ENCODE measurements at regions not wholly inside any gene's neighbourhood (a gene's known extent, or its start where the extent isn't known, plus 50 kb on each side); places are given as distances from the start of the nearest gene placed in this dataset.

DNA sequence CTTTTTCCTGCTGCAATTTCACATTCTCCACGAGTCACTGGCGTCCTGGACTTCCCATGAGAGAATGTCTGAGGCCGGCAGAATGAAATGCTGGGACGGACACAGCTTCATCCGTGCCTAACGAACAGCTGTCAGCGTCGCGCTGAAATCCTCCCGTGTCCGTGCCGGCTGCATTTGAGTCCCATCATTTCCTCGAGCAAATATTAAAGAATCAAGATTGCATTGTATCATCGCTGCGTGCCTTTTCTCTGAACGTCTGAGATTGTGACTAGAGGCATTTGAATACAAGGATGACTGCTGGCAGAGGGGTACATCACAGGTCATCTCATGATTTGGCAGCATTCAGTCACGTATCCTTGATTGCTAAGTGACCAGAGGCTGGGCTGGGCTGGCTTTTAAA lies 279.9 kb downstream of the ASMT start:
- no peak for DNase-seq (ENCODE audit: low read depth in 2 of 2)
- no peaks in the 10 kb centered on the region for H3K4me1 ChIP-seq (ENCODE audit: control insufficient read depth, extremely low read depth, insufficient read depth, low read length)
- no peaks in the 10 kb centered on the region for H3K36me3 ChIP-seq (ENCODE audit: control insufficient read depth, insufficient read depth, low read length)
- no peak overlapping the region for H2AFZ ChIP-seq (ENCODE audit: low read length)
- no peaks in the 10 kb centered on the region for H4K20me1 ChIP-seq (ENCODE audit: control insufficient read depth, extremely low read depth, insufficient read depth, low read length)
- no peak for TF ChIP-seq EZH2 (IDR thresholded peaks at IDR 0.05; ENCODE audit: low read length, missing control alignments)
- TF ChIP-seq, protein P1, sequence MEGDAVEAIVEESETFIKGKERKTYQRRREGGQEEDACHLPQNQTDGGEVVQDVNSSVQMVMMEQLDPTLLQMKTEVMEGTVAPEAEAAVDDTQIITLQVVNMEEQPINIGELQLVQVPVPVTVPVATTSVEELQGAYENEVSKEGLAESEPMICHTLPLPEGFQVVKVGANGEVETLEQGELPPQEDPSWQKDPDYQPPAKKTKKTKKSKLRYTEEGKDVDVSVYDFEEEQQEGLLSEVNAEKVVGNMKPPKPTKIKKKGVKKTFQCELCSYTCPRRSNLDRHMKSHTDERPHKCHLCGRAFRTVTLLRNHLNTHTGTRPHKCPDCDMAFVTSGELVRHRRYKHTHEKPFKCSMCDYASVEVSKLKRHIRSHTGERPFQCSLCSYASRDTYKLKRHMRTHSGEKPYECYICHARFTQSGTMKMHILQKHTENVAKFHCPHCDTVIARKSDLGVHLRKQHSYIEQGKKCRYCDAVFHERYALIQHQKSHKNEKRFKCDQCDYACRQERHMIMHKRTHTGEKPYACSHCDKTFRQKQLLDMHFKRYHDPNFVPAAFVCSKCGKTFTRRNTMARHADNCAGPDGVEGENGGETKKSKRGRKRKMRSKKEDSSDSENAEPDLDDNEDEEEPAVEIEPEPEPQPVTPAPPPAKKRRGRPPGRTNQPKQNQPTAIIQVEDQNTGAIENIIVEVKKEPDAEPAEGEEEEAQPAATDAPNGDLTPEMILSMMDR (conservative IDR thresholded peaks at IDR 0.05 in 1 of 2, IDR thresholded peaks at IDR 0.05 in 1 of 2; ENCODE audit: low read depth in 1 of 2, low read length in 2 of 2), result no peak
- H3K27me3 ChIP-seq (ENCODE audit: control insufficient read depth, insufficient read depth, low read length), result no peaks in the 10 kb centered on the region
- no peak overlapping the region for H3K4me2 ChIP-seq (ENCODE audit: extremely low read depth, insufficient read depth, low read length)
- no peak overlapping the region for H3K9ac ChIP-seq (ENCODE audit: insufficient read depth, low read length)
- no peak overlapping the region for H3K4me3 ChIP-seq (replicated peaks in 1 of 4; ENCODE audit: control extremely low read depth in 1 of 4, insufficient read depth in 1 of 4, low read depth in 3 of 4, low read length in 4 of 4)
- no peaks in the 10 kb centered on the region for H3K79me2 ChIP-seq (ENCODE audit: control insufficient read depth, insufficient read depth, low read length)
- no peak overlapping the region for H3K27ac ChIP-seq (ENCODE audit: insufficient read depth, low read length)
- H3K9me3 ChIP-seq (ENCODE audit: control insufficient read depth, insufficient read depth, low read depth, low read length), result peaks cover 2% of the 10 kb centered on the region

DNA sequence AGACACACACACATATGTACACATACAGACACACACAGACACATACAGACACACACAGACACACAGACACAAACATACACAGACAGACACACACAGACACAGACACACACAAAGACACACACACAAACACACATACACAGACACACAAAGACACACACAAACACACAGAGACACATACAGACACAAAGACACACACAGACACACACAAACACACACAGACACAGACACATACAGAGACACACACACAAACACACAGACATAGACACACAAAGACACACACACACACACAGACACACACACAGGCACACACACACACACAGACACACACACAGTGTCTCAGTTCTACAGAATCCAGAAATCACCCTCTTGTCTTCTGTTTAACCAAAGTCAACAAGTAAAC lies 280.7 kb downstream of the ASMT start:
- H3K27ac ChIP-seq (ENCODE audit: insufficient read depth, low read length), result no peak overlapping the region
- H3K79me2 ChIP-seq (ENCODE audit: control insufficient read depth, insufficient read depth, low read length), result no peaks in the 10 kb centered on the region
- TF ChIP-seq, protein P1 (conservative IDR thresholded peaks at IDR 0.05 in 1 of 2, IDR thresholded peaks at IDR 0.05 in 1 of 2; ENCODE audit: low read depth in 1 of 2, low read length in 2 of 2), result no peak
- TF ChIP-seq EZH2 (IDR thresholded peaks at IDR 0.05; ENCODE audit: low read length, missing control alignments), result no peak
- H3K4me3 ChIP-seq (replicated peaks in 1 of 4; ENCODE audit: control extremely low read depth in 1 of 4, insufficient read depth in 1 of 4, low read depth in 3 of 4, low read length in 4 of 4), result no peak overlapping the region
- no peaks in the 10 kb centered on the region for H3K27me3 ChIP-seq (ENCODE audit: control insufficient read depth, insufficient read depth, low read length)
- DNase-seq (ENCODE audit: low read depth in 2 of 2), result no peak
- no peaks in the 10 kb centered on the region for H4K20me1 ChIP-seq (ENCODE audit: control insufficient read depth, extremely low read depth, insufficient read depth, low read length)
- no peaks in the 10 kb centered on the region for H3K36me3 ChIP-seq (ENCODE audit: control insufficient read depth, insufficient read depth, low read length)
- no peak overlapping the region for H2AFZ ChIP-seq (ENCODE audit: low read length)
- no peak overlapping the region for H3K9ac ChIP-seq (ENCODE audit: insufficient read depth, low read length)
- H3K9me3 ChIP-seq (ENCODE audit: control insufficient read depth, insufficient read depth, low read depth, low read length), result peaks cover 2% of the 10 kb centered on the region
- H3K4me2 ChIP-seq (ENCODE audit: extremely low read depth, insufficient read depth, low read length), result no peak overlapping the region
- H3K4me1 ChIP-seq (ENCODE audit: control insufficient read depth, extremely low read depth, insufficient read depth, low read length), result no peaks in the 10 kb centered on the region

DNA sequence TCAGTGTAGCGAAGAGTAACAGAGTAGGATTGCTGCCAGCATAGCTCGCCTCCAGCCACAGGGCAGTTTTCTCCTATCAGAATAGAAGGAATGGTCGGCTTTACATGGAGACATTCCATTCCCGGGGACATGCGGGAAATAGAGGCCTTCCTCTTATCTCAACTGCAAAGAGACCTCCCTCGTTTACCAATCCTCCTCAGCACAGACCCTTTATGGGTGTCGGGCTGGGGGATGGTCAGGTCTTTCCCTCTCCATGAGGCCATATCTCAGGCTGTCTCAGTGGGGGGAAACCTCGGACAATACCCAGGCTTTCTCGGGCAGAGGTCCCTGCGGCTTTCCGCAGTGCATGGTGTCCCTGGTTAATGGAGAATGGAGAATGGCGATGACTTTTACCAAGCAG lies 285.0 kb downstream of the ASMT start:
- Histone ChIP-seq H3K36me3 (ENCODE audit: control insufficient read depth, insufficient read depth, low read length) (no peaks in the 10 kb centered on the region), H3K27ac (ENCODE audit: insufficient read depth, low read length) (no peak overlapping the region), H3K79me2 (ENCODE audit: control insufficient read depth, insufficient read depth, low read length) (no peaks in the 10 kb centered on the region), H3K4me2 (ENCODE audit: extremely low read depth, insufficient read depth, low read length) (no peak overlapping the region), H2AFZ (ENCODE audit: low read length) (no peak overlapping the region), H3K4me1 (ENCODE audit: control insufficient read depth, extremely low read depth, insufficient read depth, low read length) (no peaks in the 10 kb centered on the region), H3K27me3 (ENCODE audit: control insufficient read depth, insufficient read depth, low read length) (no peaks in the 10 kb centered on the region), H3K9me3 (ENCODE audit: control insufficient read depth, insufficient read depth, low read depth, low read length) (peaks cover 2% of the 10 kb centered on the region), H4K20me1 (ENCODE audit: control insufficient read depth, extremely low read depth, insufficient read depth, low read length) (no peaks in the 10 kb centered on the region), H3K9ac (ENCODE audit: insufficient read depth, low read length) (no peak overlapping the region), H3K4me3 (replicated peaks in 1 of 4; ENCODE audit: control extremely low read depth in 1 of 4, insufficient read depth in 1 of 4, low read depth in 3 of 4, low read length in 4 of 4) (no peak overlapping the region)
- TF ChIP-seq EZH2 (IDR thresholded peaks at IDR 0.05; ENCODE audit: low read length, missing control alignments), result no peak
- TF ChIP-seq, protein P1 (conservative IDR thresholded peaks at IDR 0.05 in 1 of 2, IDR thresholded peaks at IDR 0.05 in 1 of 2; ENCODE audit: low read depth in 1 of 2, low read length in 2 of 2), result no peak
- no peak for DNase-seq (ENCODE audit: low read depth in 2 of 2)

Measured in fibroblast of lung (primary cell).